Effector memory CD4-positive, alpha-beta T cell (primary cell): ENCODE measurements at regions not wholly inside any gene's neighbourhood (a gene's known extent, or its start where the extent isn't known, plus 50 kb on each side); places are given as distances from the start of the nearest gene placed in this dataset.

Experiments used
- DNase-seq, 3 donors: peaks; one replicate each; pipeline ENCODE4 v3.0.0-alpha.2; 2020
- H3K27ac ChIP-seq: 2 replicates; pipeline ENCODE4 v1.7.0; 2013; ENCODE audit warnings: mild to moderate bottlenecking, low read length, moderate library complexity; ENCODE audit not compliant: insufficient read depth, poor library complexity, severe bottlenecking
- H3K27me3 ChIP-seq: replicated peaks from 2 replicates; pipeline ENCODE4 v1.7.0; 2013; ENCODE audit warnings: mild to moderate bottlenecking, low read length; ENCODE audit not compliant: insufficient read depth, control insufficient read depth, poor library complexity, severe bottlenecking
- H3K36me3 ChIP-seq: 2 replicates; pipeline ENCODE4 v1.7.0; 2013; ENCODE audit warnings: mild to moderate bottlenecking, low read length, moderate library complexity; ENCODE audit not compliant: control insufficient read depth, insufficient read depth
- H3K4me1 ChIP-seq: 2 replicates; pipeline ENCODE4 v1.7.0; 2013; ENCODE audit warnings: low read length, mild to moderate bottlenecking; ENCODE audit not compliant: control insufficient read depth, insufficient read depth, poor library complexity, severe bottlenecking
- H3K4me3 ChIP-seq: 2 replicates; pipeline ENCODE4 v1.7.0; 2013; ENCODE audit warnings: low read length, low read depth, mild to moderate bottlenecking; ENCODE audit not compliant: insufficient read depth, poor library complexity, severe bottlenecking
- H3K9me3 ChIP-seq: 2 replicates; pipeline ENCODE4 v1.7.0; 2013; ENCODE audit warnings: mild to moderate bottlenecking, low read length, moderate library complexity; ENCODE audit not compliant: control insufficient read depth

DNA sequence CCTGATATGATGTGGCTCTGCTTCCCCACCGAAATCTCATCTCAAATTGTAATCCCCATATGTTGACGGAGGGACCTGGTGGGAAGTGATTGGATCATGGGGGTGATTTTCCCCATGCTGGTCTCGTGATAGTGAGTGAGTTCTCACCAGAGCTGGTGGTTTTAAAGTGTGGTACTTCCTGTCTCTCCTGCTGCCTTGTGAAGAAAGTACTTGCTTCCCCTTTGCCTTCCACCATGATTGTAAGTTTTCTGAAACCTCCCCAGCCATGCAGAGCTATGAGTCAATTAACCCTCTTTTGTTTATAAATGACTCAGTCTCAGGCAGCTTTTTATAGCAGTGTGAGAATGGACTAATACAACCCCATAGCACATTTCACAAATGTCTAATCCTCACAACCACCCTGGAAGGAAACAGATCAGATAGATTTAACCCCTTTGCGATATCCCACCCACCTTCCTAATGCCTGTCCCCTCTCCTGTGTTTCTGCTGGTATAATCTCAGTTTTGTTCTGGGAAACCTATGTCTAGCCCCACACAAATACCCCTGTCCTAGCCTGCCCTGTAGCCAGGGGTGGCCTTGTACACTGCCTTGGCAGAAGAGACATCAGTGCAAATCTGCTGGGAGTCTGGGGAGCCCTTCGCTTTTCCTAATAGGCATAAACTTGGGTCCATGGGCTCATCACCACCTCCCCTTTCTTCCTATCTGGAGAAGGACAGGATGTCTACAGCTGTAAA, 157.0 kb upstream of the RAI14 start:
- no peaks in the 10 kb centered on the region for H3K4me1 ChIP-seq
- no peak for DNase-seq

DNA sequence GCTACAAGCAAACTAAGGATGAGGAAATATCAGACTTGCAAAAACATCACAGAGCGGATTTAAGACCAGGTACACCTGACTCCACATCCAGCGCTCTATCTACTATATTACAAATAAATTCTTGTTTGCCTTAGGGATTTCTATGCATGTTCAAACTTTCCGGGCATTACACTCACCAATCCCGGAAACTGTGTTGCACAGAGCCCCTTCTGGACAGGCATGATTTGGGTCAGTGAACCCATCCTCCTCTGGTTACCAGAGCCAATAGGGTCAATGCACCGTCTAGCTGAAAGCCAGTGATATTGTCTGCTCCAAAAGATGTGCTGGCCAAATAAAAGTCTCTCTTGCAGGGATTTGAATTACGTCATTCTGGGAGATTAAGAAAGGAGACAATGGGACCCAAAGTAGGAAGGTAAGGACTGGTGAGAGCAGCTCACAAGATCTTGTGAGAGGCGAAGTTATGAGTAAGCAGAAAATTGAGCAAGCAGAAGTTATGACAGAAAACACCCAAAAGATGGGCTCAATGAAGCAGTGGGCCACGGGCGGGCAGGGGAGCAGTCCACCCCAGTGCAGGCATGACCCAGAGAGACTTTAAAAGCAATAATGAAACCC, 155.8 kb upstream of the RAI14 start:
- peaks cover 2% of the 10 kb centered on the region for H3K27me3 ChIP-seq
- DNase-seq, result no peak
- H3K36me3 ChIP-seq, result no peaks in the 10 kb centered on the region
- no peaks in the 10 kb centered on the region for H3K4me1 ChIP-seq
- no peak overlapping the region for H3K4me3 ChIP-seq
- H3K9me3 ChIP-seq, result no peaks in the 10 kb centered on the region
- H3K27ac ChIP-seq, result no peak overlapping the region

More for the DNA sequence above, 157.0 kb upstream of the RAI14 start:
- Histone ChIP-seq H3K27ac (no peak overlapping the region), H3K36me3 (no peaks in the 10 kb centered on the region), H3K9me3 (no peaks in the 10 kb centered on the region), H3K27me3 (peaks cover 2% of the 10 kb centered on the region), H3K4me3 (no peak overlapping the region)

DNA sequence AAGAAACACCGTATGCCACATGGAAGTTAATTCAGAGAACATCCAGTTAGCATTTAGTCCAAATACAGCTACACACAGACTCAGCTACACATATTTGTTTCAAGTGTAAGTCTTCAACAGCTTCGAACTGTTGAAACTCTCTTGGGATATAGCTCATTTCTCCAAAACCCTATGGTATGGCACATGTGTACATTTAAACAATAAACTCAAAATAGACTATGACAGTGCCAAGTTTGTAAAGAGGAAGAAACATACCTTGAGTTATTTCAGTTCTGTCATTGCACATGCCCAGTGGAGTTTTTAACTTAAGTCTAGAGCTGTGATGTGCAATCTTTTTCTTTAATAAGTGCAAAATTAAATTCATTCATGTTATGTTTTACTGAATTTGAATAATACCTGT, 155.1 kb upstream of the RAI14 start:
- no peaks in the 10 kb centered on the region for H3K9me3 ChIP-seq
- no peaks in the 10 kb centered on the region for H3K4me1 ChIP-seq
- peaks cover 2% of the 10 kb centered on the region for H3K27me3 ChIP-seq
- H3K27ac ChIP-seq, result no peak overlapping the region
- no peak for DNase-seq
- H3K4me3 ChIP-seq, result no peak overlapping the region
- no peaks in the 10 kb centered on the region for H3K36me3 ChIP-seq

DNA sequence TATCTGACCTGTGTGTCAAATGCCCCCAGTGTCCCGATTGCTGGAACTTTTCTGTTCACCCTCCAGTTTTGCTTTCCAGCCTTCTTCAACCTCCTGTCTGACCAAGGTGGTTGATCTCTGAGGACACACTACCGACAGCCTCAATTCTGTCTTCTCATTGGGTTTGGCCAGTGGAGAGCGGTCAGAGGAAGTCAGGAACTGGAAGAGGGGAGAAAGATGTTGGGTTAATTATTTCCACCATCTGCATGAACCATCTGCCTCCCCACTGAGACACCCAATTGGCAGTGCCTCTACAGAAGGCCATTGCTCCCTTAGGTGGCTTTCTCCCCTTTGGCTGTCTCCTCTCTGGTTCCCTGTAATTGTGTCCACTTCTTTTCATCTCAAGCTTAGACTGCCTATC, 154.3 kb upstream of the RAI14 start:
- H3K9me3 ChIP-seq, result no peaks in the 10 kb centered on the region
- DNase-seq, result no peak

DNA sequence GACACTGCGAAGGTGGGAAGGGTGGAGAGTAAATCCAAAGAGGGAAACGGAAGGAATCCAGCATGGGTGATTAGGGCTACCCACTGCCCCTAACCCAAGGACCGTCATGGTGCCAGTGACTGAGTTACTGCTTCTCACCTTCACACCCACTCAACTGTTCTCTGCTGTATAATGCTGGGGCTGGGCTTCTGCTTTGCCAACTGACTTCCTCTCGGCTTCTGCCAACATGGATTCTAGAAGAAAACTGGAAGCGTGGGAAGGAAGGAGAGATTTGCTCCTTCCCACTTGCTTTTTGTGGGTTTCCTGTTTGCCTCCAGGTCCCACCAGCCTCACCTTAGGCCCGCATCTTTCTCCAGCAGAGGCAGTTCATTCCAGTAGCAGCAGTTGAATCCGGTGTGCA, 153.5 kb upstream of the RAI14 start:
- H3K27ac ChIP-seq, result no peak overlapping the region
- peaks cover 2% of the 10 kb centered on the region for H3K27me3 ChIP-seq
- no peak overlapping the region for H3K4me3 ChIP-seq
- H3K4me1 ChIP-seq, result no peaks in the 10 kb centered on the region
- H3K36me3 ChIP-seq, result no peaks in the 10 kb centered on the region
- H3K9me3 ChIP-seq, result no peaks in the 10 kb centered on the region
- no peak for DNase-seq

More for the DNA sequence above, 154.3 kb upstream of the RAI14 start:
- H3K27ac ChIP-seq, result no peak overlapping the region
- peaks cover 2% of the 10 kb centered on the region for H3K27me3 ChIP-seq
- no peaks in the 10 kb centered on the region for H3K36me3 ChIP-seq
- H3K4me3 ChIP-seq, result no peak overlapping the region
- no peaks in the 10 kb centered on the region for H3K4me1 ChIP-seq

DNA sequence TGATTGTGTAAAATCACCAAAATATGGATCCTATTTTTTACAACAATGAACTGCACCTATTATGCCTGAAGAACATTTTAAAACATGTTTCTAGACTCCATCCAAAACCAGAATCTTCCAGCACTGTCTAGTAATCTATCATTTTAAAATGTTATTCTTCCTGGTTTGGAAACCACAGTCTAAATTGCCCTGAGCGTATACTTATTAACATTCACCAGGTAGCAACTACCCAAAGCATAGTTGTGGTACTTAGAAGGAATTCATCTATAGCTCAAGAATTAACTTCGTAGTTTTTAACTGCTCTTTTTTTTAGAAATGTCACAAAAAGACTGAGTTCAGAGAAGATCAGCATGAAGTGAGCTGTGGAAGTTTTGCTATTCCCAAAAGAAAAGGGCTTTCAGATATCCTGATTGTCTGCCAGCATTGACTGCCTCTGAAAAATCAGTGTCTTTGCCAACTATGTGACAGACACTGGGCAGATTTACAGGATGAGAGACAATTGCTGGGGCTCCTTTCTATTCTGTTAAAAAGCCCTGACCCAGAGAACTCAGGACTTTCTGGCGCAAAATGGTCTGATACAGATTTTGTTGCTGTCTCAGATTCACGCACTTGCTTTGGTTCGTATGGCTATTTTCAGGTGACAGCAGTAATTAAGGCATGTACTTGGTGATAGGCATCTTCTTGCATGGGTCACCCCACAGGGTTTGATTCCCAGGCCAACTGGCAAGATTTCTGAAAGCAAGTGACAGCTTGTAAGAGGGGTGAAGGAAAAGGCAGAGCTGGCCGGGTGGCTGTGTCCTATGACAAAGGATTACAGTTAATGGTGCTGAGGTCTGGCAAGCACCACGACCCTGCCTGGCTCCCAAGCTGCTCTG, 152.5 kb upstream of the RAI14 start:
- Histone ChIP-seq H3K27me3 (peaks cover 2% of the 10 kb centered on the region), H3K4me1 (no peaks in the 10 kb centered on the region), H3K36me3 (no peaks in the 10 kb centered on the region), H3K9me3 (no peaks in the 10 kb centered on the region), H3K27ac (no peak overlapping the region), H3K4me3 (no peak overlapping the region)
- DNase-seq, result no peak

DNA sequence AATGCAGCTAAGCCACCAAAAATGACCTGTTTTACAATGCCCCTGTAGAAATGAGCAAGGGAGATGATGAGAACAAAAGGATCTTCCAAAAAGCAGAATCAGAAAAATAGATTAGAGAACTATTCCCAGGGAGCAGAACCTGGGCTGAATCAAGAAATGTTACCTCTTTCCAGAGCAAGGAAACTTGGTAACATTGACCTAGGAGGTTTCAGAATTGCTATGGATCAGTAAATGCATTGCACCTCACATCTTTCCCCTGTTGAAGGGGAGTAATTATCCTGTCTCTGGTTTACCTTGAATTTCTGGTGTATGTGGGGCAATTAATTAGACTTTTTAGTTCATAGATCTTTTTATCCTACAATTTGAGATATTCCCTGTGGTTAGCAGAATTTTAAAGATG, 151.2 kb upstream of the RAI14 start:
- Histone ChIP-seq H3K36me3 (no peaks in the 10 kb centered on the region), H3K27ac (no peak overlapping the region), H3K4me1 (no peaks in the 10 kb centered on the region), H3K4me3 (no peak overlapping the region), H3K27me3 (peaks cover 2% of the 10 kb centered on the region), H3K9me3 (no peaks in the 10 kb centered on the region)
- no peak for DNase-seq

DNA sequence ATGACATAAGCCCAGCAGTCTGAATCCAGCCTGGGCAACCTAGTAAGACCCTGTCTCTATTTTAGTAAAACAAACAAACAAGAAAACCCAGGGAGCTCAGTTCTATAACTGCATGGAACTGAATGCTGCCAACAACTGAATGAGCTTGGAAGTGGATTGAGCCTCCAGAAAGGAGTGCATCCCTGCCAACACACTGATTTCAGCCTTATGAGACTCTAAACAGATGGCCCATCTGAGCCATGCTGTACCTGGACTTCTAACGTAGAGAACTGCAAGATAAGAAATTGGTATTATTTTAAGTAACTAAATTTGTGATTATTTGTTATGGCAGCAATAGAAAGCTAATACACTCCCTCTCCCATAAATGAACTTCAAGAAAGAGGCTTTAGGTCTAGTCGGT, 150.4 kb upstream of the RAI14 start:
- no peaks in the 10 kb centered on the region for H3K36me3 ChIP-seq
- H3K27ac ChIP-seq, result no peak overlapping the region
- H3K4me1 ChIP-seq, result no peaks in the 10 kb centered on the region
- H3K27me3 ChIP-seq, result peaks cover 2% of the 10 kb centered on the region
- no peaks in the 10 kb centered on the region for H3K9me3 ChIP-seq
- H3K4me3 ChIP-seq, result no peak overlapping the region
- DNase-seq, result no peak

DNA sequence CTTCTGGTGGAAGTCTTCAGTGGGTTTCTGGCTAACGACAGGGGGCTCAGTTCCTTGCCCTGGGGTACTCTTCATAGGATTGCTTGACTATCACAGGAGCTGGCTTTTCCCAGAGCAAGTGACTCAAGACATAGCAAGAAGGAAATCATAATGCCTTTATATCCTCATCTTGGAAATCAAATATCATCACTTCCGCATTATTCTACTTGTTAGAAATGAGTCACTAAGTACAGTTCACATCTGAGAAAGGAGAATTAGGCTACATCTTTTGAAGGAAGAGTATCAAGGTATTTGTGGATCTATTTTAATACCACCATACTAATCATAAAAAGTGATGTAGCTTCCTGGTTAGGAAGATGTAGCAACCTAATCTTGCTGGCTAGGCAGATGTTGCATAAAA, 148.2 kb upstream of the RAI14 start:
- H3K27me3 ChIP-seq, result no peaks in the 10 kb centered on the region
- no peak for DNase-seq
- H3K9me3 ChIP-seq, result no peaks in the 10 kb centered on the region
- H3K36me3 ChIP-seq, result no peaks in the 10 kb centered on the region
- H3K27ac ChIP-seq, result no peak overlapping the region
- no peak overlapping the region for H3K4me3 ChIP-seq
- no peaks in the 10 kb centered on the region for H3K4me1 ChIP-seq

DNA sequence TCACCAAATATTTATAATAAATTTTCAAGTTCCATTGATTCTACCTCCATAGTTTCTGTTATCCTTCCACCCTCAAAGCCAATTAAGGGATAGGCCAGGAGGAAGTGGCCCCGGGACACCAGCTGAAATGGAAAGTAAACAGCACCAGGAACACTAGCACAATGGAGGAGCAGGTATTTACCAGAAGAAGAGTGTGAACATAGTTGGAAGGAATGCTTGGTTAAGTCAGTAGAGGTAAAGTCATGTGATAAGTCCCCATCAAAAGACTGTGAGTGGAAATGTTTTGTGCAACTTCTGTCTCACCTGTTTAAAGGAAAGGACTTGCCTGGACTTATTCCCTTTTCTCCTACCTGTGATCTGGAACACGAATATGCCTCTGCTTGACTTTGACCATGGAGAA, 146.7 kb upstream of the RAI14 start:
- Histone ChIP-seq H3K36me3 (no peaks in the 10 kb centered on the region), H3K4me3 (no peak overlapping the region), H3K27ac (no peak overlapping the region), H3K4me1 (no peaks in the 10 kb centered on the region), H3K9me3 (no peaks in the 10 kb centered on the region), H3K27me3 (no peaks in the 10 kb centered on the region)
- DNase-seq, result no peak
